Neural cell (in vitro differentiated cells): ENCODE measurements at regions not wholly inside any gene's neighbourhood (a gene's known extent, or its start where the extent isn't known, plus 50 kb on each side); places are given as distances from the start of the nearest gene placed in this dataset.
"Not testable (repeated sequence)": the region's sequence is repeated elsewhere in the genome, so short reads cannot be mapped to it uniquely, and the experiment has no call there.

ENCODE experiments used
- CTCF ChIP-seq: fragments of 450-650 bp; IDR thresholded peaks from 2 replicates; pipeline ENCODE4 v1.5.1; 2014; ENCODE audit warnings: antibody characterized with exemption, mild to moderate bottlenecking, moderate library complexity; ENCODE audit not compliant: poor library complexity, severe bottlenecking
- EP300 ChIP-seq: fragments of 450-650 bp; conservative IDR thresholded peaks from 2 replicates; pipeline ENCODE4 v1.6.1; 2014; ENCODE audit warnings: antibody characterized with exemption, mild to moderate bottlenecking, moderate library complexity; ENCODE audit not compliant: poor library complexity, severe bottlenecking
- EZH2 ChIP-seq: fragments of 200-600, 300-800 bp; shearing (Covaris generic), sonication (generic); IDR thresholded peaks from 2 replicates; pipeline ENCODE4 v1.6.1; 2014; ENCODE audit warnings: antibody characterized with exemption, low read length, borderline replicate concordance, mild to moderate bottlenecking; ENCODE audit not compliant: insufficient read depth, poor library complexity, severe bottlenecking
- MXI1 ChIP-seq: fragments of 450-650 bp; conservative IDR thresholded peaks from 2 replicates; pipeline ENCODE4 v1.6.1; 2014; ENCODE audit warnings: antibody characterized with exemption, mild to moderate bottlenecking; ENCODE audit not compliant: poor library complexity, severe bottlenecking
- POLR2AphosphoS5 ChIP-seq: IDR thresholded peaks from 2 replicates; pipeline ENCODE4 v1.6.1; 2012
- RAD21 ChIP-seq: fragments of 450-650 bp; conservative IDR thresholded peaks from 2 replicates; pipeline ENCODE4 v1.6.1; 2014; ENCODE audit warnings: antibody characterized with exemption, mild to moderate bottlenecking, moderate library complexity
- REST ChIP-seq: IDR thresholded peaks from 2 replicates; pipeline ENCODE4 v1.6.1; 2012; ENCODE audit warnings: borderline replicate concordance
- SMC3 ChIP-seq: fragments of 450-650 bp; conservative IDR thresholded peaks from 2 replicates; pipeline ENCODE4 v1.6.1; 2014; ENCODE audit warnings: antibody characterized with exemption, mild to moderate bottlenecking, moderate library complexity; ENCODE audit not compliant: poor library complexity
- TAF1 ChIP-seq: IDR thresholded peaks from 2 replicates; pipeline ENCODE4 v1.6.1; 2012; ENCODE audit warnings: low read depth

- TF ChIP-seq CTCF, EZH2, EP300, REST, TAF1, RAD21, POLR2AphosphoS5, SMC3, MXI1: not testable (repeated sequence)
Observed at GRCh38 chr11:98424773-98425172, 596.0 kb upstream of the CNTN5 start.
